ENCODE measurements at regions not wholly inside any gene's neighbourhood (a gene's known extent, or its start where the extent isn't known, plus 50 kb on each side); places are given as distances from the start of the nearest gene placed in this dataset.

GRCh38 chr20:11153819-11154218 lies 480.0 kb upstream of the JAG1 start:
- ChIA-PET CTCF (ENCODE audit: unreplicated experiment) (no interaction called here), POLR2A (no interaction called here)
- H3K9me2 ChIP-seq (ENCODE audit: insufficient read depth, low read length), result no peaks in the 10 kb centered on the region
- intact Hi-C loops (cut with micrococcal nuclease; ENCODE audit: unreplicated experiment), result no loop called here
- no TSS peak for BruUV-seq (replicated peaks)
- H3K4me2 ChIP-seq (ENCODE audit: low read length), result no peak overlapping the region
- no peaks in the 10 kb centered on the region for H3K79me2 ChIP-seq (ENCODE audit: insufficient read depth, low read depth, low read length)
- no peaks in the 10 kb centered on the region for H3K4me1 ChIP-seq (ENCODE audit: insufficient read depth, low read length, poor library complexity, severe bottlenecking)
- no peak overlapping the region for H3K27ac ChIP-seq (ENCODE audit: low read depth, low read length, poor library complexity, severe bottlenecking)
- TF ChIP-seq CTCF (conservative IDR thresholded peaks at IDR 0.05; ENCODE audit: low read length) (no peak), EZH2phosphoT487 (IDR thresholded peaks at IDR 0.05; ENCODE audit: borderline replicate concordance, low read depth, low read length) (no peak)
- no peaks in the 10 kb centered on the region for H4K20me1 ChIP-seq (ENCODE audit: insufficient read depth, low read length)
- no peaks in the 10 kb centered on the region for H3K9me3 ChIP-seq (ENCODE audit: low read length)
- DNase-seq (ENCODE audit: low spot score), result no peak
- no peaks in the 10 kb centered on the region for H3K36me3 ChIP-seq (ENCODE audit: insufficient read depth, low read length)
- no peak overlapping the region for H2AFZ ChIP-seq (ENCODE audit: low read length)
- no peak overlapping the region for H3K4me3 ChIP-seq (ENCODE audit: low read depth, low read length, poor library complexity, severe bottlenecking)

GRCh38 chr20:11155156-11155756 lies 481.5 kb upstream of the JAG1 start:
- intact Hi-C loops (cut with micrococcal nuclease; ENCODE audit: unreplicated experiment), result no loop called here
- no peaks in the 10 kb centered on the region for H3K9me2 ChIP-seq (ENCODE audit: insufficient read depth, low read length)
- no TSS peak for BruUV-seq (replicated peaks)
- H3K27ac ChIP-seq (ENCODE audit: low read depth, low read length, poor library complexity, severe bottlenecking), result no peak overlapping the region
- no peaks in the 10 kb centered on the region for H3K79me2 ChIP-seq (ENCODE audit: insufficient read depth, low read depth, low read length)
- no peaks in the 10 kb centered on the region for H4K20me1 ChIP-seq (ENCODE audit: insufficient read depth, low read length)
- no peaks in the 10 kb centered on the region for H3K4me1 ChIP-seq (ENCODE audit: insufficient read depth, low read length, poor library complexity, severe bottlenecking)
- no peak overlapping the region for H2AFZ ChIP-seq (ENCODE audit: low read length)
- CTCF ChIA-PET (ENCODE audit: unreplicated experiment), result no interaction called here
- no peak overlapping the region for H3K4me3 ChIP-seq (ENCODE audit: low read depth, low read length, poor library complexity, severe bottlenecking)
- no peak overlapping the region for H3K4me2 ChIP-seq (ENCODE audit: low read length)
- TF ChIP-seq CTCF (conservative IDR thresholded peaks at IDR 0.05; ENCODE audit: low read length), result no peak
- TF ChIP-seq EZH2phosphoT487 (IDR thresholded peaks at IDR 0.05; ENCODE audit: borderline replicate concordance, low read depth, low read length), result no peak
- POLR2A ChIA-PET, result no interaction called here
- H3K36me3 ChIP-seq (ENCODE audit: insufficient read depth, low read length), result no peaks in the 10 kb centered on the region
- no peak for DNase-seq (ENCODE audit: low spot score)
- no peaks in the 10 kb centered on the region for H3K9me3 ChIP-seq (ENCODE audit: low read length)

- ChIA-PET POLR2A (no interaction called here), CTCF (ENCODE audit: unreplicated experiment) (no interaction called here)
- Histone ChIP-seq H3K4me3 (ENCODE audit: low read depth, low read length, poor library complexity, severe bottlenecking) (no peak overlapping the region), H2AFZ (ENCODE audit: low read length) (no peak overlapping the region), H3K27ac (ENCODE audit: low read depth, low read length, poor library complexity, severe bottlenecking) (no peak overlapping the region), H3K36me3 (ENCODE audit: insufficient read depth, low read length) (no peaks in the 10 kb centered on the region), H3K9me3 (ENCODE audit: low read length) (no peaks in the 10 kb centered on the region), H3K4me2 (ENCODE audit: low read length) (no peak overlapping the region), H3K9me2 (ENCODE audit: insufficient read depth, low read length) (no peaks in the 10 kb centered on the region), H3K4me1 (ENCODE audit: insufficient read depth, low read length, poor library complexity, severe bottlenecking) (no peaks in the 10 kb centered on the region), H3K79me2 (ENCODE audit: insufficient read depth, low read depth, low read length) (no peaks in the 10 kb centered on the region), H4K20me1 (ENCODE audit: insufficient read depth, low read length) (no peaks in the 10 kb centered on the region)
- no peak for TF ChIP-seq EZH2phosphoT487 (IDR thresholded peaks at IDR 0.05; ENCODE audit: borderline replicate concordance, low read depth, low read length)
- TF ChIP-seq CTCF (conservative IDR thresholded peaks at IDR 0.05; ENCODE audit: low read length), result no peak
- no peak for DNase-seq (ENCODE audit: low spot score)
- BruUV-seq (replicated peaks), result no TSS peak
- intact Hi-C loops (cut with micrococcal nuclease; ENCODE audit: unreplicated experiment), result no loop called here
Measured at GRCh38 chr20:11156922-11157321, 483.1 kb upstream of the JAG1 start.
